Astrocyte of the cerebellum (primary cell): ENCODE measurements at regions not wholly inside any gene's neighbourhood (a gene's known extent, or its start where the extent isn't known, plus 50 kb on each side); places are given as distances from the start of the nearest gene placed in this dataset.

Source experiments
- DNase-seq: peaks from one replicate; pipeline ENCODE4 v3.0.0-alpha.2; 2011; ENCODE audit warnings: low read depth
- H3K4me3 ChIP-seq: 2 replicates; pipeline ENCODE4 v1.5.1; 2011; ENCODE audit warnings: mild to moderate bottlenecking, low read depth, low read length, moderate library complexity
- in situ Hi-C: cut with HindIII; loops from 2 replicates; pipeline ENCODE4 v1.10.0; 2017; ENCODE audit warnings: low sequenced_read_pairs
- TF ChIP-seq, protein P1 (sequence below): IDR thresholded peaks from 2 replicates; pipeline ENCODE4 v1.5.1; 2012; ENCODE audit warnings: low read length, low read depth, moderate library complexity, mild to moderate bottlenecking; ENCODE audit errors: missing control alignments

DNA sequence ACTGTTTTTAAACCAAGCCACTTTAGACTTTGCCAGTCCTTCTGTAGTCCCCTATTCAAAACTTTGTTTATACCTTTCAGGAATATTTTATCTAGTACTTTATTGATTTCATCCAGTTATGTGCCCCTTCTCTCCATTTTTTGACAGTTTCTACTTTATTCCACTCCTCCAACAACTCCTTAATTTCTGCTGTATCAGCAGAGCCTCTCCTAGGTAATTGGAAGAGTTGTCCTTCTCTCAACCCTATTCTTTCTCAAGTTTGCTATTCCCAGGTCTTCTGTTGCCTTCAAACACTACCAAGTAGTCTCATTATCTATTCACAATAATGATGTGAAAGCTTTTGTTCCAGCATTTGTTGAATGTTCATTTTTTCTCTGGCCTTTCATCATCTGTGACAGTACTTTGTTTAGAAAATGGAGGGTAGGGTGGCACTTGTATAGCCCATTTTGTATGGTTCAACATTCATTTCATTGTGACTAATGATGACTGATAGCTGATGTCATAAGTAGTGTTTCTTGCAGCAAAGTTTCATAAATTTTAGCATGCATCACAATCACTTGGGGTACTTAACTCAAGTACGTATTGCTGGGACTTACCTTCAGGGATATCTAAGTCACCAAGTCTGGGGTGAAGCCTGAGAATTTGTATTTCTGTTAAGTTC lies 204.4 kb upstream of the DMRT1 start:
- no peak for DNase-seq
- H3K4me3 ChIP-seq, result no peak overlapping the region
- in situ Hi-C loops, result no loop called here
- TF ChIP-seq, protein P1, sequence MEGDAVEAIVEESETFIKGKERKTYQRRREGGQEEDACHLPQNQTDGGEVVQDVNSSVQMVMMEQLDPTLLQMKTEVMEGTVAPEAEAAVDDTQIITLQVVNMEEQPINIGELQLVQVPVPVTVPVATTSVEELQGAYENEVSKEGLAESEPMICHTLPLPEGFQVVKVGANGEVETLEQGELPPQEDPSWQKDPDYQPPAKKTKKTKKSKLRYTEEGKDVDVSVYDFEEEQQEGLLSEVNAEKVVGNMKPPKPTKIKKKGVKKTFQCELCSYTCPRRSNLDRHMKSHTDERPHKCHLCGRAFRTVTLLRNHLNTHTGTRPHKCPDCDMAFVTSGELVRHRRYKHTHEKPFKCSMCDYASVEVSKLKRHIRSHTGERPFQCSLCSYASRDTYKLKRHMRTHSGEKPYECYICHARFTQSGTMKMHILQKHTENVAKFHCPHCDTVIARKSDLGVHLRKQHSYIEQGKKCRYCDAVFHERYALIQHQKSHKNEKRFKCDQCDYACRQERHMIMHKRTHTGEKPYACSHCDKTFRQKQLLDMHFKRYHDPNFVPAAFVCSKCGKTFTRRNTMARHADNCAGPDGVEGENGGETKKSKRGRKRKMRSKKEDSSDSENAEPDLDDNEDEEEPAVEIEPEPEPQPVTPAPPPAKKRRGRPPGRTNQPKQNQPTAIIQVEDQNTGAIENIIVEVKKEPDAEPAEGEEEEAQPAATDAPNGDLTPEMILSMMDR, result no peak

DNA sequence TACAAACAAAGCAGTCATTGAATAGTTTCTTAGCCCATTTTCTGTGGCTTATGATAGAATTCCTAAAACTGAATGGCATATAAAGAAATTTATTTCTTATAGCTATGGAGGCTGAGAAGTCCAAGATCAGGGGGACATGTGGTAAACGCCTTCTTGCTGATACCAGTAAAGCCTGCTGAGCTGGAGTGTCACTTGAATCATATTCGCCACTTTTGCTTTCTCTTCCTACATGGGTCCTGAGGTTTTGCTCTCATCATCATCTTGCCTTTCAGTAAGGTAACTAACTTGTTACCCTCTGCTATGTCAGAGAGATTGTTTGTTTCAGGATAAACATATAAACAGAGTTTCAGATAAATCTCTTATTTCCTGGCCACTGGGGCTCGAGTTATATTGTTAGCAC lies 203.3 kb upstream of the DMRT1 start:
- DNase-seq, result no peak
- TF ChIP-seq, protein P1, result no peak
- H3K4me3 ChIP-seq, result no peak overlapping the region
- in situ Hi-C loops, result no loop called here

DNA sequence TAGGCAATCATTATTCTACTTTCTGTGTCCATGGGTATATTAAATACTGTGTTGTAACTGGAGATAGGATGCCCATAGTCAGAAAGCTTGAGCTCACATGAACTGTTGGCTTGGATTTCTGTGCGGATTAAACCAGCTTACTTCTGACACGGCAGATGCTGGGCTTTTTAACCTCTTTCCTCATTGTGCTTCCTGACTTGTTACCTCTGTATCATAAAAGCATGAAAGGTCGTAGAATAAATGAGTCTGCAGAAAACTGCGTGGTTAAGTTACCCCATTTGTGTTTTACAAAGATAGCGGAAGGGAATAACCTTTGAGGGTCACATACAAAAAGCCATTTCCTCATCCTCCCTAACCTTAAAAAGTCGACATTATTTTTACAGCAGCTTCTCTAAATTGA lies 199.5 kb upstream of the DMRT1 start:
- in situ Hi-C loops, result no loop called here
- TF ChIP-seq, protein P1, result no peak
- DNase-seq, result no peak
- H3K4me3 ChIP-seq, result no peak overlapping the region

DNA sequence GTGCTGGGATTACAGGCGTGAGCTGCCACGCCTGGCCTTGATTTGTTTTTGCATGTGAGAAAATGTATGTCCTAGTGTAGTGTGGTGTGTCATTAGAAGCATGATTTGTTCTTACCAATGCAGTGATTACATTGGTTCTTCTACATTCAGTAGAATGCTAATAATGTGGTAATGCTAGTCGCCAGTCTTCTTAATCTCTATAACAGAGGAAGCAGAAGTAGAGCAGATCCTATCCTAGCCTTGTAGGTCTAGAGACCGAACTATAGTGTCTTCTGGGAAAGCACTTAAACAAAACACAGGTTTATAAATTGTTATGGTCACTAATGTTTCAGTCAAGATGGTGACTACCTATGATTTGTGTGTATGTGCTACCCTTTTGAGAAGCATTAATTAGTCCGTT lies 197.5 kb upstream of the DMRT1 start:
- no peak overlapping the region for H3K4me3 ChIP-seq
- DNase-seq, result no peak
- TF ChIP-seq, protein P1, result no peak
- in situ Hi-C loops, result no loop called here

DNA sequence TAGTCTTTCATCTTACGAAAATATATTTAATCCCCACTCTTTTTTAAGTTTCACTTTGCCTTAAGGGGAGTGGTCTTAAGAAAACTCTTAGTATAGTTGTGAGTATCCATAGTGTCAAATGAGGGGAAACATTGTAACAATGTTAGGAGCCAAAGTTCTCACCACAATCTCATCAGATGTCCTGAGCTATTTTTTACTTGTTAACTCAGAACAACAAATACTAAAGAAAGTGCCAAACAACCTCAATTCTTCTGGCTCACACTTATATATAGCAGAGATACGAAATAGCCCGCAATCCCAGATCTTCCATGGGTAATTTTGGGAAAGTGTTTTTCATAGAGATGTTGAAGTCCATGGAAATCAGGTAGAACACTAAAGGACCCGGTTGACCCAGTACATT lies 194.0 kb upstream of the DMRT1 start:
- H3K4me3 ChIP-seq, result no peak overlapping the region
- in situ Hi-C loops, result no loop called here
- DNase-seq, result no peak
- TF ChIP-seq, protein P1, result no peak

DNA sequence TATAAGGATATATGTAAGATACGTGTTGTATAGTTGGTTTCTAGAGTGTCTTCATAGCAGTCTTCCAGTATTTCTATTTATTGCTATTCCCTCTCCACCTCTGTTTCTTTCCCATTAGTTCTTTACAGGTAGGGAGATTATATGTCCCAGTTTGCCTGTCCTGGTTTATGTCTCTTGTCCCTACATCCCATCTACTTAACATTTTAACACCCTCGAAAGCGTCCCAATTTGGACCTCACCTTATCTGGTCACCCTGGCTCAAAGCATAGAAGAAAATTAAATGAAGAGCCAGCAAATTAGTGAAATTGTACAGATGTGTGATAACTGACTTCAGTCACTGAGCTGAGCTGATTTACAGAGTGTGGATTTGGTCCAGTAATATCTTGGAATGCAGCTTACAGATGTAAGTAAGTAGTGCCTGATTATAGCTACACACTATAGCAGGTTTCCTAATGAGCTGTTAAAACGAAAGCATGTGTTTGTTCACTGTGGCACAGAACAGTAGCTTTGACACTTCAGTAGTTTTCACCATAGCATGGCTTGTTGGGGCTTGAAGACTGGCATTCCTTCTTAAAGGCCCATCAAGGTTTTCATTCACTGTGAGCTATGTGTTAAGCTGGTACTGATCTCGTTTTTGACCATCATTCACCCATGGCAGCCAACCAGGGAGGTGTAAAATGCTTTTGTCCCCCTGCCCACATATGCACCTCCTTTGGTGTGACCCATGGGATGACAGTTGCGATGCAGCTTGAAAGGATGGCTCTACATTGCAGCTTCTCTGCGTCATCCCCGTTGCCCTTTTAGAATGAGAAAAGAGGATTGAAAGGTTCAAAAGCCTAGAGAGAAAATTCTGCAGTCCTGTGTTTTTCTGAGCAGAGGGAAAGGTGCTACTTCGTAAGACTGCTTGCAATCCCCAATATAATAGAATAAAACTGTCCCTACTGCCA lies 192.1 kb upstream of the DMRT1 start:
- TF ChIP-seq, protein P1, result no peak
- no peak overlapping the region for H3K4me3 ChIP-seq
- in situ Hi-C loops, result no loop called here
- DNase-seq, result no peak
